HCT116 (cell line): ENCODE measurements at regions not wholly inside any gene's neighbourhood (a gene's known extent, or its start where the extent isn't known, plus 50 kb on each side); places are given as distances from the start of the nearest gene placed in this dataset.

Experiments used
- ATAC-seq: fragments of 200-7000 bp; cut with Tn5 transposase; 2 replicates; pipeline ENCODE4 v1.9.1; 2020; ENCODE audit warnings: mild to moderate bottlenecking, moderate library complexity
- BruUV-seq: library from RNA; stranded (reverse); fragments of 400-500 nt; replicated peaks from 2 replicates; lab custom pipeline; 2021; lab: Mats Ljungman, UMichigan
- CTCF ChIA-PET: fragments of 300-600 bp; sonication (Branson Sonifier 250); formaldehyde crosslinking; loops from one replicate; lab custom pipeline; 2021; ENCODE audit warnings: antibody characterized with exemption; lab: Charles Lee
- POLR2A ChIA-PET: fragments of 300-600, 350-600 bp; sonication (Branson Sonifier 250); formaldehyde crosslinking; loops from one replicate; lab custom pipeline; 2021; ENCODE audit warnings: antibody characterized with exemption; lab: Charles Lee
- RAD21 ChIA-PET, 2 experiments: fragments of 300-600 bp; sonication (Branson Sonifier 250); formaldehyde crosslinking; loops; one replicate each; lab custom pipeline; 2023; ENCODE audit warnings: low total read pairs in 2 of 2; ENCODE audit not compliant: uncharacterized antibody in 2 of 2, unreplicated experiment in 2 of 2, low non-redundant PET in 1 of 2; lab: Charles Lee
- DNase-seq: peaks from one replicate; pipeline ENCODE4 v3.0.0-alpha.2; 2010; ENCODE audit warnings: low read depth, low spot score
- H2AFZ ChIP-seq: fragments of 200-600 bp; shearing (Covaris generic), sonication (generic); 2 replicates; pipeline ENCODE4 v1.6.1; 2017; ENCODE audit warnings: low read depth, mixed run types, mixed read lengths, antibody characterized with exemption, low read length; ENCODE audit not compliant: poor library complexity, severe bottlenecking
- H3K27ac ChIP-seq: 2 replicates; pipeline ENCODE4 v1.5.1; 2012; ENCODE audit warnings: low read depth, low read length
- H3K27me3 ChIP-seq: fragments of 200-600 bp; sonication (generic); 2 replicates; pipeline ENCODE4 v1.6.1; 2016; ENCODE audit warnings: mixed run types, low read length, mixed read lengths; ENCODE audit not compliant: insufficient read depth
- H3K36me3 ChIP-seq, 2 experiments: fragments of 200-500 bp in 1 of 2; fragments of 200-600 bp in 1 of 2; sonication (Bioruptor generic) in 1 of 2; sonication (generic) in 1 of 2; 2 replicates each; pipeline versions ENCODE4 v1.5.1 to v1.6.1; 2014 to 2016; ENCODE audit warnings: low read length in 2 of 2, inconsistent platforms in 1 of 2, mixed read lengths in 1 of 2, mixed run types in 1 of 2; ENCODE audit not compliant: insufficient read depth in 2 of 2, control insufficient read depth in 1 of 2
- H3K4me1 ChIP-seq, 2 experiments: fragments of 200-600 bp in 1 of 2; sonication (generic) in 1 of 2; 2 replicates each; pipeline versions ENCODE4 v1.5.1 to v1.6.1; 2012 to 2017; ENCODE audit warnings: low read length in 2 of 2, inconsistent platforms in 1 of 2, mild to moderate bottlenecking in 1 of 2, mixed read lengths in 1 of 2, mixed run types in 1 of 2, moderate library complexity in 1 of 2; ENCODE audit not compliant: insufficient read depth in 2 of 2, control insufficient read depth in 1 of 2
- H3K4me2 ChIP-seq: fragments of 200-600 bp; sonication (generic); 2 replicates; pipeline ENCODE4 v1.6.1; 2017; ENCODE audit warnings: mixed run types, low read length, mixed read lengths
- H3K4me3 ChIP-seq, 2 experiments: fragments of 200-600 bp in 1 of 2; sonication (generic) in 1 of 2; replicated peaks in 1 of 2; 2 replicates each; pipeline ENCODE4 v1.5.1; 2011 to 2016; ENCODE audit warnings: low read length in 2 of 2, control low read depth in 1 of 2, low read depth in 1 of 2, mild to moderate bottlenecking in 1 of 2, mixed read lengths in 1 of 2, mixed run types in 1 of 2
- H3K79me2 ChIP-seq: fragments of 200-600 bp; sonication (generic); 2 replicates; pipeline ENCODE4 v1.6.1; 2017; ENCODE audit warnings: mild to moderate bottlenecking, mixed run types, low read length, moderate library complexity, mixed read lengths; ENCODE audit not compliant: insufficient read depth
- H3K9ac ChIP-seq: fragments of 200-600 bp; sonication (generic); 2 replicates; pipeline ENCODE4 v1.6.1; 2016; ENCODE audit warnings: low read length, mixed read lengths
- H3K9me2 ChIP-seq: fragments of 200-600 bp; sonication (generic), shearing (Covaris generic); 2 replicates; pipeline ENCODE4 v1.6.1; 2017; ENCODE audit warnings: mixed run types, mild to moderate bottlenecking, moderate library complexity; ENCODE audit not compliant: insufficient read depth
- H3K9me3 ChIP-seq, 2 experiments: fragments of 200-500 bp in 1 of 2; fragments of 200-600 bp in 1 of 2; sonication (Bioruptor generic) in 1 of 2; sonication (generic) in 1 of 2; 2 replicates each; pipeline ENCODE4 v1.6.1; 2014 to 2017; ENCODE audit warnings: low read length in 2 of 2, mixed read lengths in 2 of 2, inconsistent platforms in 1 of 2, low read depth in 1 of 2, mild to moderate bottlenecking in 1 of 2, mixed run types in 1 of 2, moderate library complexity in 1 of 2; ENCODE audit not compliant: control insufficient read depth in 1 of 2, insufficient read depth in 1 of 2
- H4K20me1 ChIP-seq: fragments of 200-600 bp; sonication (generic), shearing (Covaris generic); 2 replicates; pipeline ENCODE4 v1.6.1; 2017; ENCODE audit warnings: mixed run types, mild to moderate bottlenecking, moderate library complexity; ENCODE audit not compliant: insufficient read depth
- CBX3 ChIP-seq: IDR thresholded peaks from 2 replicates; pipeline ENCODE4 v1.6.1; 2012; ENCODE audit warnings: low read depth
- CEBPB ChIP-seq: IDR thresholded peaks from 2 replicates; pipeline ENCODE4 v1.6.1; 2012; ENCODE audit warnings: low read depth
- EGR1 ChIP-seq: IDR thresholded peaks from 2 replicates; pipeline ENCODE4 v1.6.1; 2012; ENCODE audit warnings: low read depth
- EZH2 ChIP-seq: fragments of 200-600 bp; sonication (generic); IDR thresholded peaks from 2 replicates; pipeline ENCODE4 v1.6.1; 2017; ENCODE audit warnings: antibody characterized with exemption, mixed run types
- EZH2phosphoT487 ChIP-seq: fragments of 200-600 bp; IDR thresholded peaks from 2 replicates; pipeline ENCODE4 v1.6.1; 2018; ENCODE audit warnings: antibody characterized with exemption, borderline replicate concordance
- JUND ChIP-seq: IDR thresholded peaks from 2 replicates; pipeline ENCODE4 v1.6.1; 2012
- MAX ChIP-seq: IDR thresholded peaks from 2 replicates; pipeline ENCODE4 v1.6.1; 2012
- POLR2A ChIP-seq: IDR thresholded peaks from 2 replicates; pipeline ENCODE4 v1.7.0; 2011; ENCODE audit warnings: borderline replicate concordance; ENCODE audit not compliant: insufficient read depth, insufficient read length; ENCODE audit errors: extremely low read depth
- POLR2AphosphoS5 ChIP-seq: IDR thresholded peaks from 2 replicates; pipeline ENCODE4 v1.6.1; 2011; ENCODE audit warnings: mild to moderate bottlenecking, low read depth, low read length, moderate library complexity
- RAD21 ChIP-seq: IDR thresholded peaks from 2 replicates; pipeline ENCODE4 v1.6.1; 2012; ENCODE audit warnings: low read depth, mild to moderate bottlenecking
- SIN3A ChIP-seq: IDR thresholded peaks from 2 replicates; pipeline ENCODE4 v1.6.1; 2012; ENCODE audit warnings: low read depth
- SP1 ChIP-seq: IDR thresholded peaks from 2 replicates; pipeline ENCODE4 v1.6.1; 2012; ENCODE audit warnings: low read depth
- SRF ChIP-seq: IDR thresholded peaks from 2 replicates; pipeline ENCODE4 v1.6.1; 2012; ENCODE audit warnings: low read depth
- YY1 ChIP-seq: IDR thresholded peaks from 2 replicates; pipeline ENCODE4 v1.6.1; 2011; ENCODE audit warnings: low read length, low read depth, moderate library complexity, mild to moderate bottlenecking; ENCODE audit not compliant: insufficient replicate concordance; ENCODE audit errors: extremely low read depth
- ZFX ChIP-seq: fragments of 450-650 bp; IDR thresholded peaks from 2 replicates; pipeline ENCODE4 v1.6.1; 2017
- intact Hi-C: fragments of 100-400 bp; cut with micrococcal nuclease; formaldehyde crosslinking; loops from 2 replicates; pipeline ENCODE4 v1.10.0; 2022

DNA sequence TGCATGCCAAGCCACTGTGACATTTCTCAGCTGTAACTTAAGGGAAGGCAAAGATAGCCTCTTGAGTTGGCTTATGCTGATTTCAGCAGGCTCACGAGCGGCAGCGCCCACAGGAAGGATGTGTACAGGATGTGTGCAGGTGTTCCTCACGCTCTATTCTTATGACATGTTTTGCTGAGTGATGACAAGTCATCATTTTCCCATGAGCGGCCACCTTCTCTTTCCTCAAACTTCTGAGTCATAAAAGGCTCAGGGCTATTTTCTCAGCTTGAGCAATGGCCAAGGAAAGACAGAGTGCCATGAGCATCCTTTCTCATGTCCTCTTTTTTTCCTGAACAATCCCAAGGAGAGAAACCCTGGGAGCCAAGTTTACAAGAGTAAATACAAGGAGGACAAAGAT lies 365.9 kb downstream of the PLK2 start (continued):
- TF ChIP-seq SRF (no peak), MAX (no peak), CBX3 (no peak), EGR1 (no peak), POLR2A (no peak), YY1 (no peak), EZH2 (no peak)

DNA sequence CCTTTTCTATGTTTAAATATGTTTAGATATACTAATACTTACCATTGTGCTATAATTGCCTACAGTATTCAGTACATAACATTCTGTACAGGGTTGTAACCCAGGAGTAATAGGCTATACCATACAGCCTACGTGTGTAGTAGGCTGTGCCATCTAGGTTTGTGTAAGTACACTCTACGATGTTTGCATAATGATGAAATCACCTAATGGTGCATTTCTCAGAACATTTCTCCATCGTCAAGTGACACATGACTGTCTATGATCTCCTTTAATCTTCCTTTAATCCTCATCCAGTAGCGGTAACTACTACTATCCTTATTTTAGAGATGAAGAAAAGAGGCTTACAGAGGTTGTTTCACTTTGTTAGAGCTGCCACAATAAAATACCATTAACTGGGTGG lies 369.2 kb downstream of the PLK2 start:
- Histone ChIP-seq H3K9me2 (no peaks in the 10 kb centered on the region), H3K79me2 (no peaks in the 10 kb centered on the region), H3K4me1 (peaks cover under 1 to 13% of the 10 kb centered on the region in 2 experiments; a peak in 3 of 4 replicates), H3K4me2 (no peak overlapping the region), H3K9ac (no peak overlapping the region), H2AFZ (no peak overlapping the region), H3K4me3 (no peak overlapping the region), H3K9me3 (no peaks in the 10 kb centered on the region), H3K27ac (no peak overlapping the region), H3K36me3 (no peaks in the 10 kb centered on the region), H3K27me3 (no peaks in the 10 kb centered on the region), H4K20me1 (no peaks in the 10 kb centered on the region)
- CTCF ChIA-PET = no interaction called here
- ATAC-seq (no peak), DNase-seq (no peak)
- POLR2A ChIA-PET = no interaction called here
- RAD21 ChIA-PET = no interaction called here
- no TSS peak for BruUV-seq
- intact Hi-C loops = no loop called here
- TF ChIP-seq RAD21 (no peak), ZFX (no peak), JUND (no peak)

DNA sequence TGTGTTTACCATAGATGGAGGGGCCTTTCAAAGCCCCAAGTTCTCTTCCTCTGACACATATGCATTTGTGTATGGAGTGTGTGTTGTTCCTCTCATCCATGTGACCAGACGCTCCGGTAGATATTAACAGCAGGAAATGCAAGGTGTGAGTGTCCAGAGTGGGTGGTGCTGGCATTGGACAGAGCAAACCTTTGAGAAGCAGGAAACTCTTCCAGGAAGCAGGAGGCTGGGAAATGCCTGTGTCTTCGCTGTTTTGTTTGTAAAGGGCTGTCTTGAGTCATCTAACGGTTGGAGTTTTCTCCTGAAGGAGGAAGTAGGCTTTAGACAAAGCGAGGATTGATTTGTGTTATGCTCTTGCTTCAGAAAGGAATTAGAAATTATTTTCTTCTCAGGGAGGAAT lies 370.9 kb downstream of the PLK2 start:
- ChIA-PET CTCF (no interaction called here), RAD21 (no interaction called here), POLR2A (no interaction called here)
- Histone ChIP-seq H3K27me3 (no peaks in the 10 kb centered on the region), H3K9ac (no peak overlapping the region), H3K4me3 (no peak overlapping the region), H3K36me3 (no peaks in the 10 kb centered on the region), H4K20me1 (no peaks in the 10 kb centered on the region), H2AFZ (peak overlapping the region; percentile 86), H3K27ac (no peak overlapping the region), H3K9me3 (no peaks in the 10 kb centered on the region), H3K79me2 (no peaks in the 10 kb centered on the region), H3K9me2 (no peaks in the 10 kb centered on the region), H3K4me2 (no peak overlapping the region), H3K4me1 (peaks cover 2 to 18% of the 10 kb centered on the region in 2 experiments; a peak in 3 of 4 replicates)
- ATAC-seq (no peak), DNase-seq (no peak)
- intact Hi-C loops = loop anchor here (10.0 kb wide), 1 partner anchor 434 kb away; no protein-coding TSS in a partner anchor
- TF ChIP-seq MAX (no peak), CBX3 (no peak), POLR2AphosphoS5 (no peak), POLR2A (no peak), ZFX (no peak), SIN3A (no peak), EZH2phosphoT487 (no peak), CEBPB (no peak), SP1 (no peak)
- no TSS peak for BruUV-seq
